Tongue (tissue), 1 donor: ENCODE measurements at regions not wholly inside any gene's neighbourhood (a gene's known extent, or its start where the extent isn't known, plus 50 kb on each side); places are given as distances from the start of the nearest gene placed in this dataset.

Source experiments
- DNase-seq: peaks from one replicate; pipeline ENCODE4 v3.0.0-alpha.2; 2015

- DNase-seq, result no peak
Observed at GRCh38 chr7:131226514-131226865, 101.2 kb upstream of the MKLN1 start.

GRCh38 chr7:131231381-131232220, 96.1 kb upstream of the MKLN1 start:
- peak; percentile 19 for DNase-seq

GRCh38 chr7:131232768-131233167, 94.9 kb upstream of the MKLN1 start:
- no peak for DNase-seq

- no peak for DNase-seq
Observed at GRCh38 chr7:131233193-131233592, 94.5 kb upstream of the MKLN1 start.

- DNase-seq, result no peak
Observed at GRCh38 chr7:131234719-131235488, 92.8 kb upstream of the MKLN1 start.

- peak; percentile 56 for DNase-seq
Observed at GRCh38 chr7:131235489-131236317, 92.0 kb upstream of the MKLN1 start.

- no peak for DNase-seq
Observed at GRCh38 chr7:131236318-131236672, 91.4 kb upstream of the MKLN1 start.

GRCh38 chr7:131238347-131238931, 89.2 kb upstream of the MKLN1 start:
- DNase-seq, result no peak

- DNase-seq, result no peak
Observed at GRCh38 chr7:131241386-131241785, 86.3 kb upstream of the MKLN1 start.

- no peak for DNase-seq
Observed at GRCh38 chr7:131242123-131242650, 85.5 kb upstream of the MKLN1 start.

- no peak for DNase-seq
Observed at GRCh38 chr7:131244259-131244852, 83.3 kb upstream of the MKLN1 start.

- DNase-seq, result no peak
Observed at GRCh38 chr7:131249003-131249402, 78.7 kb upstream of the MKLN1 start.

- no peak for DNase-seq
Observed at GRCh38 chr7:131249483-131249882, 78.2 kb upstream of the MKLN1 start.

- DNase-seq, result no peak
Observed at GRCh38 chr7:131250331-131250730, 77.3 kb upstream of the MKLN1 start.

GRCh38 chr7:131251371-131251770, 76.3 kb upstream of the MKLN1 start:
- no peak for DNase-seq

- no peak for DNase-seq
Observed at GRCh38 chr7:131252976-131253375, 74.7 kb upstream of the MKLN1 start.

GRCh38 chr7:131254211-131254610, 73.5 kb upstream of the MKLN1 start:
- DNase-seq, result no peak

GRCh38 chr7:131255242-131255641, 72.4 kb upstream of the MKLN1 start:
- DNase-seq, result no peak

- DNase-seq, result no peak
Observed at GRCh38 chr7:131261476-131261994, 66.1 kb upstream of the MKLN1 start.

- no peak for DNase-seq
Observed at GRCh38 chr7:131265227-131265626, 62.4 kb upstream of the MKLN1 start.

- no peak for DNase-seq
Observed at GRCh38 chr7:131267631-131268030, 60.0 kb upstream of the MKLN1 start.

GRCh38 chr7:131268906-131269305, 58.8 kb upstream of the MKLN1 start:
- DNase-seq, result no peak
